K562 (cell line): ENCODE measurements at regions not wholly inside any gene's neighbourhood (a gene's known extent, or its start where the extent isn't known, plus 50 kb on each side); places are given as distances from the start of the nearest gene placed in this dataset.

Source experiments
- ATAC-seq: fragments of 200-7000 bp; cut with Tn5 transposase; 3 replicates; pipeline ENCODE4 v1.9.1; 2020; ENCODE audit warnings: moderate library complexity
- BruUV-seq: library from RNA; stranded (reverse); fragments of 400-500 nt; replicated peaks from 2 replicates; lab custom pipeline; 2021; lab: Mats Ljungman, UMichigan
- CTCF ChIA-PET: fragments of 300-600 bp; formaldehyde crosslinking; extraction: SDS; loops from one replicate; lab custom pipeline; 2021; ENCODE audit warnings: low intra/inter-chr PET ratio; lab: Yijun Ruan, JAX
- POLR2A ChIA-PET: fragments of 300-600, 350-650 bp; sonication (Branson Sonifier 250); formaldehyde crosslinking; extraction: SDS; loops from one replicate; lab custom pipeline; 2021; ENCODE audit warnings: antibody characterized with exemption, inconsistent platforms; lab: Yijun Ruan, JAX
- DNase-seq, 4 experiments: peaks; one replicate each; pipeline versions ENCODE4 v3.0.0 to v3.0.0-alpha.2; 2011 to 2018; ENCODE audit warnings: low spot score in 3 of 4, mixed read lengths in 3 of 4; ENCODE audit errors: extremely low read depth in 1 of 4
- FAIRE-seq: peaks from 2 replicates; lab custom pipeline; 2011; peaks lifted over from hg19 to GRCh38; lab: Jason Lieb, UNC
- H2AFZ ChIP-seq: 2 replicates; pipeline ENCODE4 v1.6.0; 2011; ENCODE audit warnings: low read depth, low read length, control low read depth, inconsistent platforms
- H3K27ac ChIP-seq: fragments of 200-600 bp; 3 replicates; pipeline ENCODE4 v1.8.0; 2011; ENCODE audit warnings: low read depth, mild to moderate bottlenecking, control low read depth, inconsistent platforms, low read length, moderate library complexity, mixed read lengths; ENCODE audit errors: extremely low read depth
- H3K27me3 ChIP-seq, 2 experiments: fragments of 300-600 bp in 1 of 2; 2 replicates in 1 of 2; 3 replicates in 1 of 2; pipeline versions ENCODE4 v1.6.0 to v1.8.0; 2011; ENCODE audit warnings: inconsistent platforms in 2 of 2, low read length in 2 of 2, mild to moderate bottlenecking in 1 of 2, mixed read lengths in 1 of 2, moderate library complexity in 1 of 2; ENCODE audit not compliant: control insufficient read depth in 2 of 2, insufficient read depth in 2 of 2
- H3K36me3 ChIP-seq: fragments of 300-600 bp; 3 replicates; pipeline ENCODE4 v1.8.0; 2011; ENCODE audit warnings: mild to moderate bottlenecking, low read length, inconsistent platforms; ENCODE audit not compliant: control insufficient read depth, insufficient read depth
- H3K4me1 ChIP-seq, 2 experiments: fragments of 200-600 bp in 1 of 2; replicated peaks in 1 of 2; 2 replicates in 1 of 2; 3 replicates in 1 of 2; pipeline versions ENCODE4 v1.5.1 to v1.8.0; 2011; ENCODE audit warnings: inconsistent platforms in 2 of 2, low read length in 2 of 2, mild to moderate bottlenecking in 1 of 2, mixed read lengths in 1 of 2, moderate library complexity in 1 of 2; ENCODE audit not compliant: control insufficient read depth in 2 of 2, insufficient read depth in 2 of 2
- H3K4me2 ChIP-seq: 2 replicates; pipeline ENCODE4 v1.6.1; 2011; ENCODE audit warnings: low read length, control low read depth, inconsistent platforms, mixed read lengths; ENCODE audit not compliant: insufficient read depth
- H3K4me3 ChIP-seq: fragments of 200-600 bp; sonication (generic), shearing (Covaris generic); 2 replicates; pipeline ENCODE4 v1.5.1; 2016; ENCODE audit warnings: control low read depth, inconsistent platforms
- H3K79me2 ChIP-seq: fragments of 200-600 bp; 3 replicates; pipeline ENCODE4 v1.8.0; 2011; ENCODE audit warnings: low read length, inconsistent platforms; ENCODE audit not compliant: control insufficient read depth, insufficient read depth
- H3K9ac ChIP-seq, 2 experiments: 2 replicates each; pipeline versions ENCODE4 v1.6.0 to v1.6.1; 2011; ENCODE audit warnings: low read depth in 2 of 2, low read length in 2 of 2, control low read depth in 1 of 2, inconsistent platforms in 1 of 2, mild to moderate bottlenecking in 1 of 2, mixed read lengths in 1 of 2; ENCODE audit not compliant: insufficient read depth in 1 of 2
- H3K9me1 ChIP-seq: one replicate; pipeline ENCODE4 v1.6.0; 2011; ENCODE audit warnings: inconsistent platforms, mild to moderate bottlenecking, low read length, moderate library complexity; ENCODE audit not compliant: control insufficient read depth, insufficient read depth
- H3K9me3 ChIP-seq: replicated peaks from 2 replicates; pipeline ENCODE4 v1.5.1; 2011; ENCODE audit warnings: low read depth, low read length, inconsistent platforms; ENCODE audit not compliant: control insufficient read depth, insufficient read depth
- H4K20me1 ChIP-seq: replicated peaks from 2 replicates; pipeline ENCODE4 v1.6.1; 2011; ENCODE audit warnings: low read length, inconsistent platforms, mixed read lengths; ENCODE audit not compliant: control insufficient read depth, insufficient read depth
- EGR1 ChIP-seq: fragments of 450-650 bp; conservative IDR thresholded peaks from 2 replicates; pipeline ENCODE4 v1.6.1; 2017; ENCODE audit warnings: mild to moderate bottlenecking
- RHOXF2B ChIP-seq: fragments of 250-450 bp; sonication (Bioruptor Pico); conservative IDR thresholded peaks from 2 replicates; pipeline ENCODE4 v1.5.1; 2021
- ZMIZ1 ChIP-seq, 2 experiments: fragments of 150-350 bp in 1 of 2; IDR thresholded peaks; 2 replicates each; pipeline ENCODE4 v1.6.1; 2012 to 2016; ENCODE audit warnings: low read depth in 2 of 2, low read length in 2 of 2, mild to moderate bottlenecking in 1 of 2, moderate library complexity in 1 of 2
- WGBS: fragments of 100-300 bp; shearing (Covaris generic); methylation state at CpG from one replicate; pipeline ENCODE4 v1.1.6; 2016; ENCODE audit warnings: low coverage, mixed read lengths; ENCODE audit not compliant: insufficient coverage; ENCODE audit errors: missing lambda C conversion rate; 5-methylcytosine and 5-hydroxymethylcytosine counted together
- in situ Hi-C: fragments of 300-500 bp; cut with MboI; formaldehyde crosslinking; loops from 4 replicates; pipeline ENCODE4 v1.15.0; 2018; ENCODE audit warnings: inconsistent platforms, mixed read lengths
- intact Hi-C: fragments of 100-400 bp; cut with micrococcal nuclease; formaldehyde crosslinking; loops from 2 replicates; pipeline ENCODE4 v1.14.2; 2022

DNA sequence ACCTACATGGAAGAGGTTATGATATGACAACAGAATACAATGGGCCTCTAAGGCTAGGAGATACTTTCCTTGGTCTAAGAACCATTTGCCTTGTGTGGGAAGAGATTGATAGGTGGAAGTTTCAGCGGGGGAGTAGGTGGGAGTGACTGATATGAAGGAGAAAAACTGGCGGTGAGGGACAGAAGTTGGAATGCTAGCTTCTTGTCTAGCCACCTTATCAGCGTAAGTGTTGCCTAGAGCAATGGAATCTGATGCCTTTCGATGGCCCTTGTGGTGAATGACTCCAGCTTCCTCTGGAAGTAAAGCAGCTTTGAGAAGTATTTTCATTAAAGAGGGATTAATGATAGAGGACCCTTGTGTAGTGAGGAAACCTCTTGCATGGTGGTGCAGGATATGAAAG lies 121.3 kb upstream of the GULP1 start:
- TF ChIP-seq EGR1: 0 out of 2 replicates have a peak, but pooled peaks have one; percentile 7
- no peak for TF ChIP-seq RHOXF2B (CRISPR knock-in tag)
- TF ChIP-seq, all 486 proteins: peak for 1
- Histone ChIP-seq H2AFZ (no peak overlapping the region), H3K4me1 (no peaks in the 10 kb centered on the region), H3K27ac (no peak overlapping the region), H3K79me2 (no peaks in the 10 kb centered on the region), H3K9me3 (no peaks in the 10 kb centered on the region), H3K36me3 (no peaks in the 10 kb centered on the region), H3K4me2 (no peak overlapping the region), H3K27me3 (no peaks in the 10 kb centered on the region), H3K9me1 (no peaks in the 10 kb centered on the region), H3K4me3 (no peak overlapping the region), H3K9ac (no peak overlapping the region), H4K20me1 (no peaks in the 10 kb centered on the region)
- ATAC-seq (no peak), FAIRE-seq (no peak), DNase-seq (peak in 1 of 4 experiments; percentile 10)
- CTCF ChIA-PET: no interaction called here
- in situ Hi-C loops (no loop called here), intact Hi-C loops (no loop called here)
- POLR2A ChIA-PET: no interaction called here
- 10% methylated on average over 4 of the region's 4 CpGs for WGBS
- BruUV-seq: no TSS peak

- intact Hi-C loops: no loop called here
- no peak for TF ChIP-seq ZMIZ1 (IDR thresholded peaks at IDR 0.05; ENCODE audit: low read depth in 2 of 2, low read length in 2 of 2)
These were observed 115.1 kb upstream of the GULP1 start for GRCh38 chr2:188176620-188177019.

More at GRCh38 chr2:188176620-188177019, 115.1 kb upstream of the GULP1 start:
- no peak overlapping the region for H3K27ac ChIP-seq
- ATAC-seq (no peak), FAIRE-seq (no peak), DNase-seq (no peak)
- no peaks in the 10 kb centered on the region for H3K36me3 ChIP-seq
- no peaks in the 10 kb centered on the region for H4K20me1 ChIP-seq
- H2AFZ ChIP-seq: no peak overlapping the region
- POLR2A ChIA-PET: no interaction called here
- H3K4me2 ChIP-seq: no peak overlapping the region
- in situ Hi-C loops: no loop called here
- H3K9me1 ChIP-seq: no peaks in the 10 kb centered on the region
- H3K9ac ChIP-seq: no peak overlapping the region
- no peaks in the 10 kb centered on the region for H3K4me1 ChIP-seq
- no peaks in the 10 kb centered on the region for H3K9me3 ChIP-seq
- BruUV-seq: no TSS peak
- H3K79me2 ChIP-seq: no peaks in the 10 kb centered on the region
- CTCF ChIA-PET: no interaction called here
- H3K27me3 ChIP-seq: no peaks in the 10 kb centered on the region
- no peak overlapping the region for H3K4me3 ChIP-seq
